Lower lobe of right lung (tissue), 2 donors: ENCODE measurements at regions not wholly inside any gene's neighbourhood (a gene's known extent, or its start where the extent isn't known, plus 50 kb on each side); places are given as distances from the start of the nearest gene placed in this dataset.

Experiments
- ATAC-seq, 2 donors: fragments of 200-7000 bp; cut with Tn5 transposase; one replicate each; pipeline ENCODE4 v1.9.1; 2020 to 2022; ENCODE audit warnings: mild to moderate bottlenecking in 2 of 2, moderate library complexity in 2 of 2
- DNase-seq: peaks from one replicate; pipeline ENCODE4 v3.0.0-alpha.2; 2020
- H3K27ac ChIP-seq: fragments of 200-600 bp; one replicate; pipeline ENCODE4 v1.8.0; 2022
- H3K27me3 ChIP-seq: fragments of 200-600 bp; one replicate; pipeline ENCODE4 v1.8.0; 2022; ENCODE audit warnings: low read depth
- H3K36me3 ChIP-seq: fragments of 200-600 bp; one replicate; pipeline ENCODE4 v1.8.0; 2022; ENCODE audit warnings: mild to moderate bottlenecking
- H3K4me1 ChIP-seq: fragments of 200-600 bp; one replicate; pipeline ENCODE4 v1.8.0; 2022
- H3K4me3 ChIP-seq: fragments of 200-600 bp; one replicate; pipeline ENCODE4 v1.8.0; 2022; ENCODE audit warnings: mild to moderate bottlenecking
- H3K9me3 ChIP-seq: fragments of 200-600 bp; one replicate; pipeline ENCODE4 v1.8.0; 2022
- CTCF ChIP-seq: fragments of 200-600 bp; IDR thresholded peaks from one replicate; pipeline ENCODE4 v1.8.0; 2022; ENCODE audit warnings: antibody characterized with exemption, mild to moderate bottlenecking
- intact Hi-C: fragments of 100-400 bp; cut with DNase I; formaldehyde crosslinking; loops from one replicate; pipeline ENCODE4 v1.11.0; 2022
- donor health status: DM: no; HTN: yes; CAD: no; lungs with severe emphysema.

GRCh38 chr9:16312116-16312515, 558.4 kb downstream of the BNC2 start:
- no peak overlapping the region for H3K27ac ChIP-seq
- no peaks in the 10 kb centered on the region for H3K4me1 ChIP-seq
- no peak overlapping the region for H3K4me3 ChIP-seq
- ATAC-seq, result no peak
- intact Hi-C loops, result no loop called here
- H3K36me3 ChIP-seq, result no peaks in the 10 kb centered on the region
- no peak for TF ChIP-seq CTCF
- no peak for DNase-seq
- H3K27me3 ChIP-seq, result peaks cover 4% of the 10 kb centered on the region
- no peaks in the 10 kb centered on the region for H3K9me3 ChIP-seq

- Histone ChIP-seq H3K27ac (no peak overlapping the region), H3K36me3 (no peaks in the 10 kb centered on the region), H3K4me1 (no peaks in the 10 kb centered on the region), H3K9me3 (no peaks in the 10 kb centered on the region), H3K4me3 (no peak overlapping the region), H3K27me3 (peaks cover 4% of the 10 kb centered on the region)
- ATAC-seq (no peak), DNase-seq (no peak)
- TF ChIP-seq CTCF, result no peak
- intact Hi-C loops, result no loop called here
Observed at GRCh38 chr9:16312962-16313546, 557.4 kb downstream of the BNC2 start.

- DNase-seq, result no peak
- intact Hi-C loops, result no loop called here
- TF ChIP-seq CTCF, result no peak
- Histone ChIP-seq H3K27ac (no peak overlapping the region), H3K27me3 (peaks cover 4% of the 10 kb centered on the region), H3K4me3 (no peak overlapping the region), H3K36me3 (no peaks in the 10 kb centered on the region), H3K9me3 (no peaks in the 10 kb centered on the region), H3K4me1 (no peaks in the 10 kb centered on the region)
- ATAC-seq, result no peak
Observed at GRCh38 chr9:16314476-16314875, 556.0 kb downstream of the BNC2 start.

GRCh38 chr9:16315720-16316119, 554.8 kb downstream of the BNC2 start:
- TF ChIP-seq CTCF, result no peak
- ATAC-seq (no peak), DNase-seq (no peak)
- H3K27me3 ChIP-seq, result no peaks in the 10 kb centered on the region
- no peaks in the 10 kb centered on the region for H3K4me1 ChIP-seq
- intact Hi-C loops, result no loop called here
- H3K9me3 ChIP-seq, result no peaks in the 10 kb centered on the region
- no peak overlapping the region for H3K4me3 ChIP-seq
- no peak overlapping the region for H3K27ac ChIP-seq
- no peaks in the 10 kb centered on the region for H3K36me3 ChIP-seq

DNA sequence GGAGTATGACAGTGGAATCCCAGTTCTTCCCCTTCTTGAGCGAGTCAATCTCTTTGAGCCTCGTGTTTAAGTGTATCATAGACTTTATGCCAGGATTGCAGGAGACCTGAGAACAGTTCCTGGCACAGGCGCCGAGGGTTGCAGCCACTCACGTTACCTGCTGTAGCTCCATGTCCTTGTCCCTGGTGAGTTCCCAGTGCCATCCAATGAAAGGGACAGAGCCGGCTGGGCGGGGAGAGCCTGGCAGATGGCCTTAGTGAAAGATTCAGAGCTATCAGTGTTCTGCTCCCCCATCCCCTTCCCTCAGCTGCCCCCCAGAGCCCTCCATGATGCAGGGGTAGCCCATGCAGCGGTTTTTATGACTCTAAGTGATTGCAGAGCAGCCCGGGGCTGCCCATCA, 554.0 kb downstream of the BNC2 start:
- Histone ChIP-seq H3K9me3 (no peaks in the 10 kb centered on the region), H3K36me3 (no peaks in the 10 kb centered on the region), H3K27ac (no peak overlapping the region), H3K4me1 (no peaks in the 10 kb centered on the region), H3K27me3 (no peaks in the 10 kb centered on the region), H3K4me3 (no peak overlapping the region)
- no peak for ATAC-seq
- intact Hi-C loops, result no loop called here
- no peak for TF ChIP-seq CTCF
- no peak for DNase-seq
